COLO668 (cell line): ENCODE measurements at regions not wholly inside any gene's neighbourhood (a gene's known extent, or its start where the extent isn't known, plus 50 kb on each side); places are given as distances from the start of the nearest gene placed in this dataset.
"Not testable (repeated sequence)": the region's sequence is repeated elsewhere in the genome, so short reads cannot be mapped to it uniquely, and the experiment has no call there.

ENCODE experiments used
- DNase-seq: peaks from one replicate; lab custom pipeline; 2025; ENCODE audit not compliant: unreplicated experiment; lab: John Stamatoyannopoulos, UW

GRCh38 chr4:64016893-64017292 lies 392.4 kb downstream of the TECRL start:
- DNase-seq, result no peak

- DNase-seq, result no peak
Observed at GRCh38 chr4:64014647-64015046, 394.6 kb downstream of the TECRL start.

- no peak for DNase-seq
Observed at GRCh38 chr4:64001229-64001898, 407.9 kb downstream of the TECRL start.

GRCh38 chr4:64000241-64000640 lies 409.0 kb downstream of the TECRL start:
- DNase-seq, result no peak

- DNase-seq, result no peak
Observed at GRCh38 chr4:63986253-63986652, 423.0 kb downstream of the TECRL start.

GRCh38 chr4:63983224-63983623 lies 426.0 kb downstream of the TECRL start:
- DNase-seq, result no peak

GRCh38 chr4:63965875-63966274 lies 443.4 kb downstream of the TECRL start:
- DNase-seq, result no peak

GRCh38 chr4:63942706-63943286 lies 466.5 kb downstream of the TECRL start:
- not testable (repeated sequence) for DNase-seq

GRCh38 chr4:63937961-63938360 lies 471.3 kb downstream of the TECRL start:
- no peak for DNase-seq

GRCh38 chr4:63922146-63922545 lies 487.1 kb downstream of the TECRL start:
- DNase-seq, result no peak

GRCh38 chr4:63921561-63921960 lies 487.7 kb downstream of the TECRL start:
- DNase-seq, result no peak

GRCh38 chr4:63919636-63920365 lies 489.4 kb downstream of the TECRL start:
- DNase-seq, result no peak

GRCh38 chr4:63906660-63907183 lies 502.5 kb downstream of the TECRL start:
- no peak for DNase-seq

- no peak for DNase-seq
Observed at GRCh38 chr4:63904201-63904600, 505.0 kb downstream of the TECRL start.

GRCh38 chr4:63901304-63901703 lies 507.9 kb downstream of the TECRL start:
- DNase-seq, result no peak

- no peak for DNase-seq
Observed at GRCh38 chr4:63898961-63899360, 510.3 kb downstream of the TECRL start.

GRCh38 chr4:63894161-63894560 lies 515.1 kb downstream of the TECRL start:
- DNase-seq, result no peak

- no peak for DNase-seq
Observed at GRCh38 chr4:63869370-63869769, 539.9 kb downstream of the TECRL start.

- no peak for DNase-seq
Observed at GRCh38 chr4:63851496-63851895, 557.8 kb downstream of the TECRL start.

- no peak for DNase-seq
Observed at GRCh38 chr4:63841266-63841665, 568.0 kb downstream of the TECRL start.

GRCh38 chr4:63831590-63832155 lies 577.6 kb downstream of the TECRL start:
- no peak for DNase-seq
